HG03469 (cell line): ENCODE measurements at regions not wholly inside any gene's neighbourhood (a gene's known extent, or its start where the extent isn't known, plus 50 kb on each side); places are given as distances from the start of the nearest gene placed in this dataset.
"Not testable (repeated sequence)": the region's sequence is repeated elsewhere in the genome, so short reads cannot be mapped to it uniquely, and the experiment has no call there.

Source experiments
- ATAC-seq: cut with Tn5 transposase; IDR thresholded peaks from one replicate; pipeline ENCODE4 v1.9.1; 2021; ENCODE audit warnings: mild to moderate bottlenecking, moderate library complexity, moderate number of reproducible peaks; ENCODE audit not compliant: unreplicated experiment

DNA sequence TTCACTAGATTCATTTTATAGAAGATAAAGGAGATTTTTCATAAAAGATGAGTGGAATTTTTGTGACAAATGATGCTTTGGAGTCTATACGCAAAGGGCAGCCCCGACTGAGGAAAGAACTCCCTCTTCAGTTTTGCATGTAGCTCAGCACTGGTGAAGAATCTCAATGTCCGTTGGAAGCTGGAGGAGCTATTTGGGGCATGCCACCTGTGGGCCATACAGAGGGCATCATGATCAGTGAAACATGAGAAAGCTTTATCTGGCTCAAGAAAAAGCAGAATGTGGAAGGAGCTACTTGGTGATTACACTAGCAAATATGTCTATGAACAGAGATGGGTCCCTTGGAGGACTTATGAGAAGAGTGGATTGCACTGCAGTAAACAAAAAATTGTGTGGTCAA is 1359.3 kb downstream of the REEP3 start:
- no peak for ATAC-seq

DNA sequence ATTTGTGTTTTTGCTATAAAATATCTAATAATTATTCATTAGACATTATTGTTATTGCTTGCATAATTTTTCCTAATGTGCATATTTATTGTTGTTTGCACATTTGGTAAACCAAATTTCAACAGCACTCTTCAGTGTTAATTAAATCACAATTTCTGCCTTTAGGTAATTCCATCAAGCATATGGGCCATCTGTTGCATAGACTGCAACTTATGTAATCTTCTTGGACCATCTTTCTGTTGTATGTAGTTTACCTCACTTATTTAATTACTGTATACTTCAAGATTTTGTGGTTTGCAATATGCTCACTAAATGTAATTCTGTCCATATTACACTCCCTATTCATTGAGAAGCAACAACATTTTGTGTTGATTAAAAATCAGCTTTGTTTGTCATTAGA is 1360.1 kb downstream of the REEP3 start:
- no peak for ATAC-seq

DNA sequence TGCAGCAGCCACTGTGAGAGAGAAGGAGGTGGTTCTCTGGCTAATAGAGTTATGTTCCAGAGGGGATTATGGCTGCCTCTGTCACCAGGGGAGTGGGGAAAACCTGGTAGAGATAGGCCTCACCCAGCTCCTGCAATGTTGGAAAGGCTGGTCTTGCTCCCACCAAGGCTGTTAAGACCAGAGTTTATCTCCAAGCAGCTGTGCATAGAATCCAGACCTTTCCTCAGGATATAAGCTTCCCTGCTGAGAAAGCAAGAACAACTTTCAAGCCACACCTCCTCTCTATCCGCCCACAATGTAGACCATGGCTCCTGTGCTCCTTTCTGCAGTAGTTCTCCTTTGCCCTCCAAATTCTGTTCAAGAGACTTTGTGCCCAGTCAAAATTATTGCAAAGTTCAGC is 1375.4 kb downstream of the REEP3 start:
- no peak for ATAC-seq

DNA sequence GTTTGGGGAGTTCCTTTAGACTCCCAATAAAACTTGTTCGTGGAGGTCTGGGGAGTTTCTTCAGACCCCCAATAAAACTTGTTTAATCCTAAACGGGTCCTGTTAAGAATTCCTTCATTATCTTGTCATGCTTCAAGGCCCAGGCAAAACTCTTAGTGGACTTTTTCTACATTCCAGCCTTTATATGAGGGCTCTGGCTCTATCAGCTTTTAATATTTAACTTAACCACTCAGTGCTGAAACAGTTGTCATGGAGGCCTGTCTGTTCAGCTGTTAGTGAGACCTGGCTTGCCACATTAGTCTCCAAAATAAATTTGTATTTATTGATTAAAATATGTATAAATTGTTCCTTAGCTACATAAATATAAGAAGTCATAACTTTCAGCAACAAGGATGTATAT is 1385.1 kb downstream of the REEP3 start:
- not testable (repeated sequence) for ATAC-seq

DNA sequence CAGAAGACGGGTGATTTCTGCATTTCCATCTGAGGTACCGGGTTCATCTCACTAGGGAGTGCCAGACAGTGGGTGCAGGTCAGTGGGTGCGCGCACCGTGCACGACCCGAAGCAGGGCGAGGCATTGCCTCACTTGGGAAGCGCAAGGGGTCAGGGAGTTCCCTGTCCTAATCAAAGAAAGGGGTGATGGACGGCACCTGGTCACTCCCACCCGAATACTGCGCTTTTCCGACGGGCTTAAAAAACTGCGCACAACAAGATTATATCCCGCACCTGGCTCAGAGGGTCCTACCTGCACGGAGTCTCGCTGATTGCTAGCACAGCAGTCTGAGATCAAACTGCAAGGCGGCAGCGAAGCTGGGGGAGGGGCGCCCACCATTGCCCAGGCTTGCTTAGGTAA is 1403.1 kb downstream of the REEP3 start:
- not testable (repeated sequence) for ATAC-seq

DNA sequence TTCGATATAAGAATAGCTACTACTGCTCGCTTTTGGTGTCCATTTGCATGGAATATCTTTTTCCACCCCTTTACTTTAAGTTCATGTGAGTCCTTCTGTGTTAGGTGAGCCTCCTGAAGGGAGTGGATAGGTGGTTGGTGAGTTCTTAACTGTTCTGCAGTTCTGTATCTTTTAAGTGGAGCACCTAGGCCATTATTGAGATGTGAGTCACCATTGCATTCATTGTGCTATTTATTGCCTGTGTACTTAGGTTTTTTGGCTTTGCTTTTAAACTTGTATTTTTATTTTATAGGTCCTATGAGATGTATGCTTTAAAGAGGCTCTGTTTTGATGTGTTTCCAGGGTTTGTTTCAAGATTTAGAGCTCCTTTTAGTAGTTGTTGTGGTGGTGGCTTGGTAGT is 1430.8 kb downstream of the REEP3 start:
- ATAC-seq: no peak

DNA sequence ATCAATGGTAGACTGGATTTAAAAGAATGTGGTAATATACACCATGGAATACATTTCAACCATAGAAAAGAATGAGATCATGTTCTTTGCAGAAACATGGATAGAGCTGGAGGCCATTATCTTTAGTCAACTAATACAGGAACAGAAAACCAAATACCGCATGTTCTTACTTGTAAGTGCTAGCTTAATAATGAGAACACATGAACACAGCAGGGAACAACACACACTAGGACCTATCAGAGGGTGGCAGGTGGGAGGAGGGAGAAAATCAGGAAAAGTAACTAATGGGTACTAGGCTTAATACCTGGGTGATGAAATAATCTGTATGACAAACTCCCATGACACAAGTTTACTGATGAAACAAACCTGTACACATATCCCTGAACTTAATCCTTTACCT is 1435.2 kb downstream of the REEP3 start:
- ATAC-seq: no peak

DNA sequence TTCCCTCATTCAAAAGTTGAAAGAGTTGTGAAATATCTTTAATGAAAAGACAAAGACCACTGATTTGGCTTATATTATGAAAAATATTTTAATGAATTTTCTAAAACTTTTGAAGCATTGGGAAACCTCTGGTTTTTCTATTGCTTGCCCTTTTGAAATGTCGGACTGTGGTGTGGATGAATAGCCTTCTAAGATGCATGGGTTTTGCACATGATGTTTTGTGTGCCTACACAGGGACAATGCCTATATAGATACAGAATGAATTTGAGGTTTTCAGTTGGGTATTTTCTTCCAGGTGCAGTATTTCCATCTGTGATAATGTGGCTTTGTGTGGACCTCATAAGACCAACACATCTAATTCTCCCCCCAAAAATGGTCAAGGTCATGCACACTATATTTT is 1437.9 kb downstream of the REEP3 start:
- ATAC-seq: no peak

DNA sequence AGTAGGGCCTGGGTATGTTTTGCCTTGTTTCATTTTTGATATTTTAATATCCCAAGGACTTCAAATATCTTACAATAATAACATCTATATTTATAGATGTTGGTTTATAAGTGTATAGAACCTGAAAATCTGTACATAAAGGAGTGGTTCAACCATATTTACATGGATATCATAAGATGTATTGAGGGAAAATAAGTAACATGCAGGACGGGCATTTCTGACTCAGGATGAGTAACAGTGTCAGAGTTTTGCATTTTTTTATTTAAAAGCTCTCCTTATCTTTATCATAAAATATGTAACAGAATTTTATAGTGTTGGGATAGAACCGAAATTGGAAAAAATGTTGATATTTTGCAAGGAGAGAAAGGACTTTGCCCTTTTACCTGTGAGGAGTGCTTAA is 1438.7 kb downstream of the REEP3 start:
- no peak for ATAC-seq

DNA sequence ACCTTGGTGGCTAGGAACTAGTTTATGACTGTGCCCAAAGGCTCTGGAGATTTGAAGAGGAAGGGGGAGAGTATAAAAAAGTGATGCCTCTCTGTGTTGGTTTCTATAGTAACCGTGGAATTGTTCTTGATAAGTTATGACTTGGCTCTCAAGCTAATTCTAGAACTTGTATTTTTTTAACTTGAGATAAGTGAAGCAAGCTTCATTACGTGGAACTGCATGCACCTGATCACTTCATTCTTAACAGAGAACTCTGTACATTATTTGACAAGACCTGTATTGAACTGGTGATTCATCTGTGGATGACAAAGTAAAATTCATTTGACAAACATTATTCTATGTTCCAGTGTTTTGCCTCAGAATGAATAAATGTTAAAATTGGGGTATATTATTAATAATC is 1452.2 kb downstream of the REEP3 start:
- ATAC-seq: no peak

DNA sequence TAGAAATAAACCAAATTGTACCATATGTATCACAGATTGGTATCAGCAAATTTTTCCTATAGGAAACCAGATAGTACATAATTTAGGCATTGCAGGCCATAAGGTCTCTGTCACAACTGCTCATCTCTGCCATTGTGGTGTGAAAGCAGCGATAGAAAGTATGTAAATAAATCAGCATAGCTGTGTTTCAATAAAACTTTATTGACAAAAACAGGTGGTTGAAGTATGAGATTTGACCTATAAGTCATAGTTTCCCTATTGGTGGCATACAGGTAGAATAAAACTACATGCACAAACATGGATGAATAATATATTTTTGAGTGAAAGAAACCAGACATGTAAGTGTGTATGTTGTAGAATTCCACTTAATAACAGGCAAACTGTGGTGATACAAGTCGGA is 1454.9 kb downstream of the REEP3 start:
- ATAC-seq: no peak

DNA sequence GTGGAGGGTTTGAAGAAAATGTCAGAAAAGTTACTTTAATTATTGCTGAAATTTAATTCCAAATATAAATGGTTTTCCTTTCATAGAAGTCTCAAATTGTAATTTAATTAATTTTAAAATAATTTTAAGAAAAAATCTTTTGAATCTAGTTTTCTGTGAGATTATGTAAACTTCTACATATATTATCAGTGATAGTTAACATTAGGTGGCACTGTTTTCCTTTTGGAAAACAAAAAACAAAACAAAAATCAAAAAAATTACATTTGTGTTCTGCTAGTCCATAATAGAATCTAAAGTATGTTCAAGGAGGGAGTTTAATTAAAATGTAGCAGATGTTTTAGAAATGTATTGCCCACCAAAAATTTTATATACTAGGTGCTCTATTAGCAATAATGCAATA is 1456.7 kb downstream of the REEP3 start:
- ATAC-seq: no peak

DNA sequence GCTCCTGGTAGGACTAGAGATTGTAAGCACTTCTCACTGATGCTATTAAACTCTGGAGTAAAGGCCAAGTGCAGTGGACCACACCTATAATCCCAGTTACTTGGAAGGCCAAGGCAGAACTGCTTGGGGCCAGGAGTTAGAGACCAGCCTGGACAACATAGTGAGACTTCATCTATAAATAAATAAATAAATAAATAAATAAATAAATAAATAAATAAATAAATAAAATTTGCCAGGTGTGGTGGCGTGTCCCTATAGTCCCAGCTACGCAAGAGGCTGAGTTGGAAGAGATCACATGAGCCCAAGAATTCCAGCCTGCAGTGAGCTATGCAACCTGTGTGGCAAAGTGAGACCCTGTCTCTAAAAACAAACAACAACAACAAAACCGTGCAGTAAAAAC is 1475.7 kb downstream of the REEP3 start:
- ATAC-seq: no peak

DNA sequence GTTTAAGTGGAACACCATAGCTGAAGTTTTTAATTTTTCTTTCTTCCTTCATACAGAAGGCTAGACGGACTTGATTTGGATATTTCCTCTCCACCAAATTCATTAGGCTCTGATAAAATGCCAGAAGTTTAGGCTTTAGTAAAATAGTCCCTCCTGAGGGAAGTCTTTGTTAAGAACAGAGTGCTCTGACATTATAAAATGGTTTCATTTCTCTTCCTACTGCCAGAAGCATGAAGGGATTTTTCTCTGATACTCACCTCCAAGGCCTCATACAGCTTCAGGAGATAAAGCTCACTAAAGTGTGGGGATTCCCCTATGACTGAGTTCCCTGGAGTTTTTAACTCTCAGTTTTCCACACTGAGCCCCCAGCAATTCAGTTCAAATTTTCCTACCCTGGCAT is 1489.6 kb downstream of the REEP3 start:
- ATAC-seq: no peak

DNA sequence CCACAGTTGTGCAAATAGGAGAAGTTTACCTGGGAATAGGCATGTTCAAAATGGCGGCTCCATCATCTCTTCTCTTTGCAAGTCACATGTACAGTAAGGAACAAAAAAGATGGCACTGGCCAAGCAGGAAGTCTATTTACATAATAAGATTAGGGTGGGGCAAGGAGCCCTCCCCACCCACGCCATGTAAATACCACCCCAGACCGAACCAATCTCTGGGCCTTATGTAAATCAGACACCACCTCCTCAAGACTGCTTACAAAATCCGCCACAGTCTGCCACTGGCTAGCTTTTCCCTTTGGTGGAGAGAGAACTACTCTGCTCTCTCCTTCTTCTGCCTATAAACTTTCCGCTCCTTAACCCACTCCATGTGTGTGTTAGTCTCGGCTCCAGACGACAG is 1496.3 kb downstream of the REEP3 start:
- no peak for ATAC-seq

DNA sequence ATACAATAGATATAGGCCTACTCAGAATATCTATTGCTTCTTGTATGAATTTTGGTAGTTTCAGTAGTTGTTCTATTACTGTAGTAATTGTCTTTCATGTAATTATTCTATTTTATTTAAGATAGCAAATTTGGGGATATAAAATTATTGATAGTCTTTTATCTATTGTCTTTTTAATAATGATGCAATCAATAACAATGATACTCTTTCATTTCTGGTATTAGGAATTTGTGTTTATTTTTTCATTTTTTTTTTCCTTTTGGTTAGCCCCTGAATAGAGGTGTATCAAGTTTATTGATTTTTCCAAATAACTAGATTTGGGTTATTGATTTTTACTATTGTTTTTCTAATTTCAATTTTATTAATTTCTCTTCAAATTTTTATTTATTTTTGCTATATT is 1503.7 kb downstream of the REEP3 start:
- ATAC-seq: no peak

DNA sequence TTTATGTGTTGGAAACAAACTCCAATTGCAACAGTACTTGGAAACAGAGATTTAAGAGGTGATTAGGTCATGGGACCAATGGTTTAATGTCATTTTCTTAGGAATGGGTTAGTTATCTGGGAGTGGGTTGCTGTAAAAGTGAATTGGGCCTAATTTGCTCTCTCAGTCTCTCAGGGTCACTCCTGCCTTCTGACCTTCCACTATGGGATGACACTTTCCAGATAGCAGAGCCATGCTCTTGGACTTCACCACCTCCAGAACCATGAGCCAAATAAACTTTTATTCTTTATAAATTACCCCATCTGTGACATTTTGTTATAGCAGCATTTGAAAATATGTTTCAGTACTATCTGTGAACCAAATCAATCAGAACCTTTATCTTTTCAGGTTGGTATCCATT is 1509.1 kb downstream of the REEP3 start:
- ATAC-seq: no peak

DNA sequence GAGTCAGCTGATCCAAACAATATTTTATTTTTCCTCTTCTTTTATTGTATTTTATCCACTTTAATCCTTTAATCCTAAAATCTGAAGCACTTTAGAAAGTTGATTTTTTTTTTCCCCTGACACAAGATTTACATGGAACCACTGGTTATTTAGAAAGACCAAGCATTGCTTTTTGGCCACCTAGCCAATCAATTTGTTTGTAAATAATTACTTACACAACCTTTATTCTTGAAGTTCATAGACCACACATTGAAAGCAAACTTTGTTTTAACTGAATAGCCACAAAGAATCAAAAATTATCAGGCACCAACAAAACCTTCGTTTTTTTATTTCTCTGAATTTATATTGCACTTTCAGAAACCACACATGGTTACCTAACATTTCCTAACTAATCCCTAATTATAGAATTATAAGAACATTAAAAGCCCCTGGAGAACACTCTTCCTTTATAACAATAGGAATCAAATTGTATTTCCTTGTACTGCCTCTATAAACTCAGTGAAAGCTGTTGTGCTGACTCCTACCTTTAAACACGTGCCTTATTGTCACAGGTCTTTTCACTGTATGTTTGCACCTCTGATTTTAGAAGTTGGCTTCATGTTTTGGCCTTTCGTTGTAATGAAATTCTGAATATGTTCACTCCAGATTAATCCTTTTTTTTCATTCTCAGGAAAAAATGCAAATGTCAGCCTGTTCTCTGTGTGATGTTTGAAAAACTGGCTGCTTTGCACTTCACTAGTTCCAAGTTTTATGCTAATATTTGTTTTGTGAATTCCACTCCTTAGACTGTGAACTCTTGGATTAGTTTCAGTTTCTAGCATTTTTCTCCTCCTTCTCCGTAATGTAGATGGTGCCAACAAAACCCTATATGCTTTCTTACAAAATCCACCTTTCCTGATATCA is 1511.9 kb downstream of the REEP3 start:
- no peak for ATAC-seq

DNA sequence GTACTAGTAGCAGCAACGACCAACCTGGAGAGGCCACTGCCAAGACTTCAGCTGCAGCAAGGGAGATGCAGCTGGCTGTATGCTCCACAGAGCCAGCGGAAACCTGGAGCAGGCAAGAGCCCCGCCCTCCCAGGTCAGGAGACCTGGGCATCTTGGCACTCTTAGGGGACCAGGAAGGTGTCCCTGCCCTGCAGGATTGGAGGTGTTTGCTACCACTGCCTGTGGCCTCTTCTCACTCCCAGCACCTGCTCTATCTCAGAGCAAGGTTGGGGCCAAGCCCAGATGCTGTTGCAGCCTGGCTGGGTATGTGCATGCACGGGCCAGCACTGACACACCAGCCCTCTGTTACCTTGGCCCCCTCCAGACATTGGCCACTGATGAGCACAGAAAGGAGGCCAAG is 1512.8 kb downstream of the REEP3 start:
- no peak for ATAC-seq

DNA sequence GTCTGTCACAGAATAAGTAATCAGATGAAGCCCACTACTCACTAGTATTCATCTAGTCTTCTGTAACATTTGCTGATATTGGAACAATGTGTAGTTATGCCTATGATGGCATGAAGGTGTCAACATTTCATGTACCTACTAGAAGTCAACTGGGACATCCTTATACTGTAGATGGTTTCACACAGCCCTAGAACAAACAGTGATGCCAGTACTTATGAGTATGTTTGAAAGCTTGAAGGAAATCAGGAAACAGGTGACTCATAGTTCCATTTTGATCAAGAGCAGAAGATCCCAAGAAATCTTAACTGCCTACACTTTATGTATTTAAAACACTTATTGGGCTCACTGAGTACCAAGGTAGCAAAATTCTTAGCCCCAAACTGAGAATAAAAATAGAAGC is 1519.6 kb downstream of the REEP3 start:
- ATAC-seq: no peak

DNA sequence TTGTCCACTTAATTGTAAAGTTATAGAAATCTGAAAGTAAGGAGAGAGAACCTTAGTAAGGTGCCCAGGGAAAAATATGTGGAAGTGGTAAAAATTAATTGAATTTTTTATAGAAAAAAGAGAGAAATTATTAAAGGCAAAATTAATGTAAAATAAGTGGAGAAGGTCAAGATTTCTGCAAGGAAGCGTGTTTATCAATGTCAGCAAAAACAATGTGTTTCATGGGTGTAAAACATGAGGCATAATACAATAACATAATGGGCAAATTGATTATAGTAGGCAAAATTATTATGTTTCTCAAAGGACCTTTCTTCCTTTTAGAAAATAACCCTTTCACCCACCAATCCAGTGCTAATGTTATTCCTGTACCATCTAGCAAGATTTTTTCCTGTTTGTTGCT is 1520.1 kb downstream of the REEP3 start:
- no peak for ATAC-seq

DNA sequence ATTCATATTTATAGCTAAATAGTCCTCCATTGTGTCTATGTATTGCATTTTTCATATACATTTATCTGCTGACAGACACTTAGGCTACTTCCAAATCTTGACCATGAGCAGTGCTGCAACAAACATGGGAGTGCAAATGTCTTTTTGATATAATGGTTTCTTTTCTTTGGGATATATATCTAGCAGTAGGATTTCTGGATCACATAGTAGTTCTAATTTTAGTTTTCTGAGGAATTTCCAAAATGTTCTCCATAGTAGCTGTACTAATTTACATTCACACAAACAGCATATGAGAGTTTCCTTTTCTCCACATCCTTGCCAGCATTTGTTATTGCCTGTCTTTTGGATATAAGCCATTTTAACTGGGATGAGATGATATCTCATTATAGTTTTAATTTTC is 1521.3 kb downstream of the REEP3 start:
- no peak for ATAC-seq

DNA sequence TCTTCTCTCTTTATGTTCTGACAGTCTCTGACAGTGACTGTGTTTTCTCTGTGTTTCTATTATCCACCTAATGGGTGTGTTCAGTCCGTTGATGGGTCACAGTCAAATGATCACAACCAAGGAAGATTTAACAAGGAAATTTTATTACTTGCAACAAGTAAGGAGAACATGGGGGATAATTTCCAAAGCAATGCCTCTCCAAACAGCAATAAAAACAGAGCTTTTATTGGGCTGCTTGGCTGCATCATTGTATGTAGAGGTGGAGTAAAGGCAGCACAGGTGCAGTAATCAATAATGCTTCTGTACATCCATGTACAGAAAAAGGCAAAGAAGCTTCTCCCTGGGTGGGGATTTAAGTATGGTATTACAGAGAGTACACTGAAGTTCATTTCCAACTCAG is 1525.6 kb downstream of the REEP3 start:
- ATAC-seq: no peak
